ENCODE measurements at regions not wholly inside any gene's neighbourhood (a gene's known extent, or its start where the extent isn't known, plus 50 kb on each side); places are given as distances from the start of the nearest gene placed in this dataset.

GRCh38 chr19:28582344-28582743, 630.6 kb downstream of the UQCRFS1 start:
- no peaks in the 10 kb centered on the region for H3K9me3 ChIP-seq (ENCODE audit: control insufficient read depth, insufficient read depth, low read depth, low read length)
- POLR2A ChIA-PET = interaction anchor here (0.6 kb wide), 1 partner anchor 9 kb away, joined by 3 read pairs; no protein-coding TSS in a partner anchor
- CTCF ChIA-PET = interaction anchor here (0.6 to 2.6 kb wide), 3 partner anchors 52 to 609 kb away, joined by 3 to 9 read pairs (median 4); no protein-coding TSS in a partner anchor
- no peak overlapping the region for H3K4me3 ChIP-seq (ENCODE audit: low read depth, low read length)
- peaks cover 6% of the 10 kb centered on the region for H3K4me1 ChIP-seq (ENCODE audit: control insufficient read depth, insufficient read depth, low read length)
- no peak overlapping the region for H3K27ac ChIP-seq (ENCODE audit: extremely low read depth, low read depth, low read length)
- peaks cover 0 to 5% of the 10 kb centered on the region in 2 experiments; a peak in 2 of 3 replicates for H3K36me3 ChIP-seq (ENCODE audit: control insufficient read depth in 2 of 2, insufficient read depth in 1 of 2, low read length in 2 of 2)
- TF ChIP-seq ZNF121 (tag by site-specific recombination; IDR thresholded peaks at IDR 0.05) = peak; percentile 70
- no peak for TF ChIP-seq ZNF394 (tag by site-specific recombination; IDR thresholded peaks at IDR 0.05; ENCODE audit: borderline replicate concordance)
- no peak for TF ChIP-seq ZNF707 (tag by site-specific recombination; IDR thresholded peaks at IDR 0.05)

DNA sequence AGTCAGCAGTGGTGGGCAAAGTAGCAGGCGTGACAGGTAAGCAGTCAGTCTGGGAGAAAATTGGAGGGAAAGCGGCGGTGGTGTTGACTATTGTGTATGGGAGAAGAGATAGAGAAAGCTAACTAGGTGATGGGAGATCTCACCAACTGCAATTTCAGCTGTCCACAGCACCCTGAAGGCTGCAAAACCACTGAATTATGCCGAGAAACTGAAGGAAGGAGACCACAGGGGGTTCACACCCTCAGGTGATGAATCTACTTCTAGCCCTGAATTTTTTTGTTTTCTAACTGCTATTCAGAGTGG, 631.5 kb downstream of the UQCRFS1 start:
- ChIA-PET POLR2A (interaction anchor here (0.7 kb wide), 1 partner anchor 42 kb away, joined by 3 read pairs; no protein-coding TSS in a partner anchor), CTCF (interaction anchor here (0.6 to 1.5 kb wide), 2 partner anchors 53 to 154 kb away, joined by 3 to 5 read pairs; no protein-coding TSS in a partner anchor)
- Histone ChIP-seq H3K9me3 (ENCODE audit: control insufficient read depth, insufficient read depth, low read depth, low read length) (no peaks in the 10 kb centered on the region), H3K36me3 (ENCODE audit: control insufficient read depth in 2 of 2, insufficient read depth in 1 of 2, low read length in 2 of 2) (peaks cover 0 to 5% of the 10 kb centered on the region in 2 experiments; a peak in 2 of 3 replicates), H3K27ac (ENCODE audit: extremely low read depth, low read depth, low read length) (no peak overlapping the region), H3K4me3 (ENCODE audit: low read depth, low read length) (no peak overlapping the region), H3K4me1 (ENCODE audit: control insufficient read depth, insufficient read depth, low read length) (peaks cover 7% of the 10 kb centered on the region)
- TF ChIP-seq ZNF10 (tag by site-specific recombination; IDR thresholded peaks at IDR 0.05) (0 out of 2 replicates have a peak, but pooled peaks have one; percentile 55), ZNF830 (tag by site-specific recombination; IDR thresholded peaks at IDR 0.05; ENCODE audit: low read depth) (no peak), ZNF37A (tag by site-specific recombination; IDR thresholded peaks at IDR 0.05) (no peak), ZNF521 (tag by site-specific recombination; IDR thresholded peaks at IDR 0.05) (no peak), ZNF768 (tag by site-specific recombination; IDR thresholded peaks at IDR 0.05) (no peak), ZNF558 (tag by site-specific recombination; IDR thresholded peaks at IDR 0.05) (no peak)

DNA sequence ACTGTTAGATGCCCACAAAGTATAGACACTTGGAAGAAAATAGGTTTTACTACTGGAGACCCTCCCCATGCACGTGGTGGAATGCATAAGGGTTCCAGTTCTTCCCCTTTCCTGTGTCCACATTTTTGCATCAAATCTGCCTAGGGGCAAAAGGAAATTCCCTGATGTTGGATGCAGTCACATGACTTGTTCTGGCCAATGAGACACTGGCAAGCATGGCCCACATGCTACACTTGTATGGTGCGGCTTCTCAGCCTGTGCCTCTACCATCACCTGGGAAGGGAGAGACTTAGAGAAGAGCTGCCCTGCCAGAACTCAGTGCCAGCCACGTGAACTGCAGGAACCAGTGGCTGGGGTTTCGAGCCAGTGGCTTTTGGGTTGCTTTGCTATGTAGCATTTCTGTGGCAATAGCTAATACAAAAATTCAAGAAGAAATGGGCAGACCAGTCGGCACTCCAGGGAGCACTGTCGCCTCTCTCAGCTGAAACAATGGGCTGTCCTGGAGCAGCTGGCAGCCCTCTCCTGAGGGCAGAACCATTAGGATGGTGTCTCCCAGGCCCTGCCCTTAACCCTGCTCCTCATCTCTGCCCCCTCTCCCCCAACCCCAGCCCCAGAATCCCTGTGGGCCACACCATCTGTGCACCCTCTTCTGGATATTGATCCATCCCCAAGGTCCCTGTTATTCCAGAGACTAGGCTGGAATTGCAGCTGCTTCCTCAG, 634.0 kb downstream of the UQCRFS1 start:
- H3K9me3 ChIP-seq (ENCODE audit: control insufficient read depth, insufficient read depth, low read depth, low read length) = no peaks in the 10 kb centered on the region
- H3K4me1 ChIP-seq (ENCODE audit: control insufficient read depth, insufficient read depth, low read length) = peaks cover 7% of the 10 kb centered on the region
- ChIA-PET POLR2A (interaction anchor here (0.9 kb wide), 1 partner anchor 14 kb away, joined by 3 read pairs; no protein-coding TSS in a partner anchor), CTCF (interaction anchor here (0.7 to 1.5 kb wide), 2 partner anchors 12 to 439 kb away, joined by 3 read pairs; no protein-coding TSS in a partner anchor)
- H3K36me3 ChIP-seq (ENCODE audit: control insufficient read depth in 2 of 2, insufficient read depth in 1 of 2, low read length in 2 of 2) = peaks cover 0 to 5% of the 10 kb centered on the region in 2 experiments; a peak in 2 of 3 replicates
- no peak for TF ChIP-seq ZNF560 (tag by site-specific recombination; IDR thresholded peaks at IDR 0.05; ENCODE audit: borderline replicate concordance)
- TF ChIP-seq PBX3 (CRISPR knock-in tag; IDR thresholded peaks at IDR 0.05) = no peak
- no peak overlapping the region for H3K4me3 ChIP-seq (ENCODE audit: low read depth, low read length)
- no peak overlapping the region for H3K27ac ChIP-seq (ENCODE audit: extremely low read depth, low read depth, low read length)

GRCh38 chr19:28578208-28578607, 634.7 kb downstream of the UQCRFS1 start:
- Histone ChIP-seq H3K9me3 (ENCODE audit: control insufficient read depth, insufficient read depth, low read depth, low read length) (no peaks in the 10 kb centered on the region), H3K36me3 (ENCODE audit: control insufficient read depth in 2 of 2, insufficient read depth in 1 of 2, low read length in 2 of 2) (peaks cover 0 to 5% of the 10 kb centered on the region in 2 experiments; a peak in 2 of 3 replicates), H3K4me1 (ENCODE audit: control insufficient read depth, insufficient read depth, low read length) (peaks cover 7% of the 10 kb centered on the region), H3K27ac (ENCODE audit: extremely low read depth, low read depth, low read length) (no peak overlapping the region), H3K4me3 (ENCODE audit: low read depth, low read length) (no peak overlapping the region)
- ChIA-PET POLR2A (no interaction called here), CTCF (interaction anchor here (1.1 to 1.5 kb wide), 2 partner anchors 11 to 55 kb away, joined by 3 to 5 read pairs; no protein-coding TSS in a partner anchor)
- TF ChIP-seq ZNF544 (tag by site-specific recombination; IDR thresholded peaks at IDR 0.05) = no peak
- no peak for TF ChIP-seq ZNF677 (tag by site-specific recombination; IDR thresholded peaks at IDR 0.05)
- no peak for TF ChIP-seq SETDB1 (IDR thresholded peaks at IDR 0.05; ENCODE audit: insufficient read length, low read length)
- peak; percentile 94 for TF ChIP-seq ZNF121 (tag by site-specific recombination; IDR thresholded peaks at IDR 0.05)
- TF ChIP-seq ZNF600 (tag by site-specific recombination; IDR thresholded peaks at IDR 0.05) = no peak
- no peak for TF ChIP-seq ZNF658 (tag by site-specific recombination; IDR thresholded peaks at IDR 0.05)
- no peak for TF ChIP-seq ZNF2 (tag by site-specific recombination; IDR thresholded peaks at IDR 0.05)
